ENCODE measurements at regions not wholly inside any gene's neighbourhood (a gene's known extent, or its start where the extent isn't known, plus 50 kb on each side); places are given as distances from the start of the nearest gene placed in this dataset.
"Not testable (repeated sequence)": the region's sequence is repeated elsewhere in the genome, so short reads cannot be mapped to it uniquely, and the experiment has no call there.

DNA sequence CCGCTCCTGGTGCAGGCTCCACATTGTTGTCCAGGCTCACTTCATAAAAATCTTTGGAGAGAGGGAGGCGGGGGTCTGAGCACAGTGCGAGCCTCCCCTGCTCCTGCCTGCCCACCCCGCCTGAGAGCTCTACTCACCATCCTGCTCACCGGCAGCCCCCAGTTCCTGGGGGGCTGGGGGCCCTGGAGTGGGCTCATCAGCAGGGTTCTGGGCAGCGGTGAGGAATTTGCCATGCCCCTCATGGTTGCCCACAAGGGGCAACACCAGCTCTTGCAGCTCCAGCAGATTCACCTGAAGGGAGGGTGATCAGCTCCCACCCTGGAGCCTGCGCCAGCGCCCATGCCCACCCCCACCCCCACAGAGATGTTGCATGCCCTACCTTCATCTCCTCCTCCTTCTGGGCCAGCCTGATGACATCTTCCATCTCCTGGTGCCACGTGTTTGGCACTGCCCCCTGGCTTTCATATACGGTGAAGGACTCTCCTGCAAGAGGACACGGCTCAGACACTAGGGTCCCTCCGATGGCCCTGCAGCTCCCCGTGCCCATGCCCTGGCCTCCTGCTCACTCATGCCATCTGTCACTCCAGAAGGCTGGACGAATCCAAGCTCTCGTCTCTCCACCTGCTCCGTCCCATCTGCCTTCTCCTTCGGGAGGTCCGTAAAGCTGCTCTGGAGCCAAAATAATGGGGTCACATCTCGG is 162.1 kb downstream of the TBC1D2B start:
- DNase-seq (no peak), ATAC-seq (ENCODE audit: poor library complexity) (no peak)
- intact Hi-C loops (cut with DNase I) = no loop called here

DNA sequence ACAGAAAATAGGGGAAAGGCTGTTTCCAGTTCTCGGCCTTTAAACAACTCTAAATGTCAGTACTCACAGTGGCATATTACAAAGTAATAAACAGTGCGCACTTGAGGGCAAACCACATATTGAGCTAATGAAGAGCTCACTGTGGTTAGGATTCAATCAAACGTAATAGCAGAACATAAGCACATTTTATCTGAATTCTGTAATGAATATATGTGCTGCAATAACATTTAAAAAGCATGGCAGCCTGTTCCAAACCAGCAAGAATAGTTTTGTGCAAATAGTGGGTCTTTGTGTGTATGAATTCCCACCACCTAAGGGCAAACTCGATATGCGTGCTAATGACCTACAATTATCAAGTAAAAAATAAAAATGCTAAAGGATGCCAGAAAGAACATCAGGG is 163.0 kb downstream of the TBC1D2B start:
- ATAC-seq (ENCODE audit: poor library complexity); intact Hi-C loops (cut with DNase I); DNase-seq: not testable (repeated sequence)

DNA sequence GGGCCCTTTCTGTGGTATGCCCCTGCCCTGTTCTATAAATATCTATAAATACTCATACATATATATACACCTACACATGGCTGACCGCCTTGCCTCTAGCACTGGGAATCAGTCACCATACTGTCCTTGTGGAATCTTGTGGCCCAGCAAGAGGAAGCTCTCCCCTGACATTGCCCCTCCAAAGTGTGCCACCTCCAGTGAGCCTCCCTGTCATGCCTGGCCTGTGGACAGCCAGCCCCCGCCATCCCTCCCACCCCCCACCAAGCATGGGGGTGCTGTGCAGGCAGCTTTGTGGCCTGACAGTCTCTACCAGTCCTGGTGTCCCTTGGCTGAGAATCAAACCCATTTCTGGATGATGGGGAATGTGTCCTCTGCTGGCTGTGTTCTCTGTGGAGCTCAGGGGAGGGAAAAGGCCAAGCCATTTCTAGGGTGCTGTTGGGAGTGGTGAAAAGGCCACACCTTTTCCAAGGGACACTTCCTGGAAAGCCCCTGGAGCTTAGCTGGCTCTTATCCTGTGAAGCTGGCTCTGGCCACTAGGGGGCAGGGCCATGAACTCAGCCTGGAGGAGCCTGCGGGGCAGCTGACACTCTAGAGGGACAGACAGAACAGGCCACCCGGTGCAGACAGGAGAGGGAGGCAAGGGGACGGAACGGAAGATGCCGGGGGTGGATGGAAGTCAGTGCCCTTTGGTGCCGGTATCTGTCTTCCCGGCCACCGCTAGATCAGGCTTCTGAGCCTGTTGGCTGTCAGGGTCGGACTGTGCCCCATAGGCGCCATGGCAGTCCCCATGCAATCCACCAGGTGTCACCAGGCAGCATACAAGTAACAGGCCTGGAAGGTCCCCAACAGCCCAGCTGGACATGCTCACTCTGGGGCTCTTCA is 167.2 kb downstream of the TBC1D2B start:
- intact Hi-C loops (cut with DNase I) = not testable (repeated sequence)
- ATAC-seq (ENCODE audit: poor library complexity) = peak; percentile 82
- peak; percentile 86 for DNase-seq

DNA sequence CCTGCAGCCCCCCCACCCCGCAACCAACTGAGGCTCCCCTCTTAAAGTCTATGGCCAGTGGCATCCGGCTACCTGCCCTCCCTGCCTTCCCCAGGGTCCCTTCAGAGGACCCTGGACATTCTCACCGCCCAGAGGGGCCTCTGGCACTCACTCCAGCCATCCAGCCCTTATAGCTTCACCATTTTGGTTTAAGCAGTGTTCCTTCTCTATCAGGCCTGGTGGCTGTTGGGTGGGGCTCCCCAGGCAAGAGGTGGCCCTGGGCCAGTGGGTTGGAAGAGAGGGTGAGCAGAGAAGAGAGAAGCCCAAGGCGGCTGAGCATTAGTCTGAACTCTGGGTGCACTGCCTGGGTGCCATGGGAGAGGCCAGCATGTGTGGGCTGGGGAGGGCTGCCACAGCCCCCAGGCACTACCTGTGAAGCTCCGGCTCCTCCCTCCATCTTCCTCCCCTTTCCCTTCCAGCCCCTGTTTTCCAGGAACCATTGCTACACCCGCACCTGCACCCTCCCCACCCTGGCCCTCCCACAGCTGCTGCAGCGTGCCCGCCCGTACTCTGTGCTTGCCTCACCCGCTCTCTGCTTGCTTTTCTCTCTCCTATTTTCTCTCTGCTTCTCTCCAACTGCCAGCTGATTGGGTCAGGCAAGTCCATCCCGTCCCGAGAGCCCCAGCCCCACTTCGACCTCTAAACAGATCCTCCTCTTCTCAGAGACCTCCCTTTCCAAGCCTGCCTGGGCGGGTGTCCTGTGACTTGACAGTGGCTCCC is 168.2 kb downstream of the TBC1D2B start:
- peak; percentile 22 for DNase-seq
- ATAC-seq (ENCODE audit: poor library complexity) = no peak
- intact Hi-C loops (cut with DNase I) = no loop called here

DNA sequence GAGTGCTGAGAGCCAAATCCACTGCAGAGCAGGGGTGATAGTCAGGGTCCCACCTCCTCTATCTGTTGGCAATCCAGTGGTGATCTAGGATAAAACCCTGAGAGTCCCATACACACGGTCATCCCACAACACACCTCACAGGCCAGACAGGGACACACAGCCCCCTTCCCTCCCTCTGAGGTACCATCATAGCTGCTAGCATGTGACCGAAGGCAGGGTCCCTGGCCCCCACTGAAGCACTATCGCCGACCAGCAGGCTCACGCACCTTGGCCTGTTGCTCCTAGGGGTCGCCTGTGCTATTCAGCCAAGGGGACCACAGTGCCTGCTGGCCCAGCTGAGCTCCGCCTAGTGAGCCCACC is 168.8 kb downstream of the TBC1D2B start:
- intact Hi-C loops (cut with DNase I); DNase-seq: not testable (repeated sequence)

DNA sequence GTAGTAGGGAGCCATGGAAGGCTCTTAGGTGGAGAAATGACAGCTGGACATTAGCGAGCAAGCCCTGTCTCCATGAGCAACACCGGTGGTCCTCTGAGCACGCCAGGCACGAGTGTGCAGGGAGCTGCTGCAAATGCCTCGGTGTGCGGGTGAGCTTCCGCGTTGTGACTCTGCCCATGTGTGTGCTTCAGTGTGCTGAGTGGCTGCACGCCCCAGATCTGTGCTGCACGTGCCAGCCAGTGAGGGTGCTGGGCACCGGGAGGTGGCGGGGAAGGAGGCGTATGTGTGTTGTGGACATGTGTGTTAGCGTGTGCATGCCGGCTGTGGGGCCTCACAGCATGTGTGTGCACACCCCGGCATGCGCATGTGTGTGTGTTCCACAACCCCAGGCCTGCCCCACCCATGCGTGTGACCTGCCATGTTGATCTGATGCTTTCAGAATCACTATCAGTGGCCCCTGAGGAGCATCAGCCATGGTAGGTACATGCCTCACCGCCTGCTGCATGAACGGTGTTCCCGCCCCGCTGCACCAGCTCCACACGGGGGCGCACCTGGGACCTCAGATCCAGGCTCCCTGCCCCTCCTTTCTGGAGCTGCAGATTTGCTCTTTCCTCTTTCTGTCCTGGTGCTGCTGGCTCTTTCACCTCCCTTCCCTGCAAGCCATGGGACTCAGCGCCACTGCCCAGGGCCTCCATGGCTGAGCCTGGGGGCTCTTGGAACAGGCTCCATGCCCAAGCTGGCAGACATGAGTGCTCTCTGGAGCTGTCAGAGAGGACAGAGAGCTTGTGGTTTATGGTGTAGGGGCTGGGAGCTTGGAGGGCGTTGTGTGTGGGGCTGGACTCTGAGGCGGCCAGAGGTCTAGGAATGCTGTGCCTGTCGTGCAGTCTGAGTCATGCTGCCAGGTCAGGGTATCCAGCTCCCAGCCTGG is 169.4 kb downstream of the TBC1D2B start:
- ATAC-seq (ENCODE audit: poor library complexity) (peak; percentile 57), DNase-seq (peak; percentile 48)
- intact Hi-C loops (cut with DNase I) = no loop called here

More for the DNA sequence above, 168.8 kb downstream of the TBC1D2B start:
- ATAC-seq (ENCODE audit: poor library complexity) = not testable (repeated sequence)

DNA sequence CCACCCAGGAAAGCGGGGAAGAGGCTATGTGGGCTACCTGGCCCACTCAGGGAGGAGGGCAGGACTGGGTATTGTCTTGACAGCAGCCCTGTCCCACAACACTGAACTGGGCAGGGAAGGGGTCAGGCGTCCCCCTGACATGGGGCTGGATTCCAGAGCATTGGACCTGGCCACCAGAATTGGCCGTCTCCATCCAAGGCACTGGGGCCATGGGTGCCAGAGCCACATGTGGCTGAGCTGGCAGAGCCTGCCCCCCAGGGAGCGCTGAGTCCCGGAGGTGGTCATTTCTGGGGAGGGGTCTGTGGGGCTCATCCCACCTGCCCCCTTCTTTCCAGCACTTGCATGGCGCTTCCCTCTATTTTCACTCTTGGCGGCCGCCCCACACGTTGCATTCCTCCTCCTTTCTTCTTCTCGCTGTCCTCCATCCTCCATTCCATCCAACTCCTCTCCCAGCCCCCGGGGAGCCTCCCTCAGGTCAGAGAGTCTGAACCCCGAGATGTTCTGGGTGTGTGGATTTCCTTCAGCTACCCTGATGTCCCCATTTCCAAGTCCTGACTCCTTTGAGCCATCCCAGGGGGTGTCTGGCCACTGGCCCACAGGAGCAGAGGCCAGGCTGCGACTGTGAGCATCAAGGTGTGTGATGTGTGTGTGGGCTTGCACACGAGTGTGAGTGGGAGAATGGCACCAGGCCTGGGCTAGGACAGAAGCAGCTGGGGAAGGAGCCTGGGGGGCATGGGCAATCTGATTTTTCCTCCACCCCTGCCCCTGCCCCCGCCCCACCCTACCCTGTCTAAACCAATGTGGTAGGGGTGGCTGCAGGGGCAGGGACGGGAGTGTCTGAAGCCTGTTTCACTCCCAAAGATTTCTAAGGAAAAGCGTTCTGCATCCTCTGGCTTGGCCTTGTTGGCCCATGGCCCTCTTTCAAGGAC is 171.2 kb downstream of the TBC1D2B start:
- ATAC-seq (ENCODE audit: poor library complexity); intact Hi-C loops (cut with DNase I): not testable (repeated sequence)
- DNase-seq = peak; percentile 26

DNA sequence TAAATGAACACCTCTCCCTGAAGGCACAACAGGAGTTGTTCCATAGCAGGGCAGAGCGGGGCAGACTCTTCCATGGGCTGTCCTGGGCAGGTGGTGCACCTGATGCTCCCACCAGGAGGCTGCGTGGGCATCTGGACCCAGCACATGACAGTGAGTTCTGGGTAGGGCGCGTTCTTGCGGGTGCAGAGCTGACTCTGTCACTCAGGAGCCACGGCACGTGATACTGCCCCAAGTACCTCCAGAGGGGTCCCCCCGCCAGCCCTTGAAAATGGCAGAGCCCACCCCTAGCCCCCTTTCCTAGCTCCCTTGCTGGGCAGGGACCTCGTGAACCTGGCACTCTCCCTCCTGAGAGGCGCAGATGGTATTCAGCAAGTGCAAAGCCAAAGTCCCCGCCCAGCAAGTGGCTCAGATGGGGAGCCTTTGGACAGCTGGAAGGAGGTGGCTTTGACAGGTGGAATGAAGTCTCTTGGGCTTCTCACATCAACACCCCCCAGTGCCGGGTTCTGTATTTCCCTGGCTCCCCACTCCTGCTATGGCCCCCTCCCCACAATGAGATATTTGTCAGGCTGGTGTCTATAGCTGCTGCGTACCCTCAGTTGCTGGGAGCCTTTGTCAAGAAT is 172.1 kb downstream of the TBC1D2B start:
- peak; percentile 32 for DNase-seq

DNA sequence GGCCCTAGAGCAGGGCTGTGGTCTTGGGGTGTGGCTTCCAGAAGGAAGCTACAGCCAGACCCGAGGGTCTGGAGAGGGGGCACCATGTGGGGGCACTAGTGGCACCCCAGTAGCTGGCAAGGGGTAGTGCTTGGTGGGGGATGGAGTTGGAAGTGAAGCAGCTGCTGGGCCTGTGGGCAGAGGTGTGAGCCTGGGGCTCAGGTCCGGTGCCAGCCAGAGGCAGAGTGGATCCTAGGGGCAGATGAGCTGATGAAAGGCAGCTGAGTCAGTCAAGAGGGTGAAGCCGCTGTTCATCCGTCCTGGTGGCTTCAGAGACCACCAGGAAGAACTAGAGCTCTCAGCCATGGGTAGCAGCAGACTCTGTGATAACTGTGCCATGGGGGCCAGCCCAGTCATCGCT is 172.6 kb downstream of the TBC1D2B start:
- intact Hi-C loops (cut with DNase I) = no loop called here
- no peak for DNase-seq
- no peak for ATAC-seq (ENCODE audit: poor library complexity)

More for the DNA sequence above, 172.1 kb downstream of the TBC1D2B start:
- ATAC-seq (ENCODE audit: poor library complexity) = no peak
- intact Hi-C loops (cut with DNase I) = no loop called here

DNA sequence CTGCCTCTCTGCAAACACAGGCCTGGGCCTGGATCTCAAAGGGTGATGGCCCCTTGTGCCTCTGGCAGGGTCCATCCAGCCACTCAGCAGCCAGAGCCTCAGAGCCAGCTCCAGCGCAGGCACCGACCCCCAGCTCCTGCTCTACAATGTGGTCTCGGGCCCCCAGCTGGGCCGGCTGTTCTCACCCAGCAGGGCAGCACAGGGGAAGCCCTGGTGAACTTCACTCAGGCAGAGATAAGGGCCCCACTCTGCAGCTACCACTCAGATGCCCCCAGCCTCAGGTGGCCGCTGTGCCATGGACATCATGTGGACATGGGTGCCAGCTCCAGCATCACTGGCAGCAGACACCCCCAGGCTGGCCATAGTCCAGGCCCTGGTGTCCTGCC is 173.1 kb downstream of the TBC1D2B start:
- no peak for ATAC-seq (ENCODE audit: poor library complexity)
- peak; percentile 28 for DNase-seq
- intact Hi-C loops (cut with DNase I) = no loop called here

DNA sequence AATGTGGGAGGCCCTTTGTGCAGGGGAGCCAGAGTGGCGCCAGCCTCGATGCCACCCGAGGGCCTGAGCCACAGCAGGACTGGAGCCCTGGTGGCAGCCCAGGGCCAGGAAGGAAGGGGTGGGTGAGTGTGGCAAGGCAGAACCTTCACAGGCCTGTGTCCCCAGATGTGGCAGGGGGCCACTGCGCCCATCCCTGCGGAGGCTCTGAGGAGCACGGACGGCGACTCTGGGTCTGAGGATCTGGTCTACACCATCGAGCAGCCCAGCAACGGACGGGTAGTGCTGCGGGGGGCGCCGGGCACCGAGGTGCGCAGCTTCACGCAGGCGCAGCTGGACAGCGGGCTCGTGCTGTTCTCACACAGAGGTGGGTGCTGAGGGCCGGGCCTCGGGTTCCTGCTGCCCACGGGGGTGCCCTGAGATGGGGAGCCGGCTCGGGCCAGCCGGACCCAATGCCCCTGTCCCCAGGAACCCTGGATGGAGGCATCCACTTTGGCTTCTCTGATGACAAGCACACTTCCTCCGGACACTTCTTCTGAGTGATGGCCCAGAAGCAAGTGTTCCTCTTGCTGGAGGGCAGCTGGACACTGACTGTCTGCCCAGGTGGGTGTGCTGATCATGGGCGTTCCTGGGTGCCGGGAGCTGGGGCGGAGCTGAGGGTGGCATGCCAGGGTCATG is 173.6 kb downstream of the TBC1D2B start:
- DNase-seq; intact Hi-C loops (cut with DNase I); ATAC-seq (ENCODE audit: poor library complexity): not testable (repeated sequence)

DNA sequence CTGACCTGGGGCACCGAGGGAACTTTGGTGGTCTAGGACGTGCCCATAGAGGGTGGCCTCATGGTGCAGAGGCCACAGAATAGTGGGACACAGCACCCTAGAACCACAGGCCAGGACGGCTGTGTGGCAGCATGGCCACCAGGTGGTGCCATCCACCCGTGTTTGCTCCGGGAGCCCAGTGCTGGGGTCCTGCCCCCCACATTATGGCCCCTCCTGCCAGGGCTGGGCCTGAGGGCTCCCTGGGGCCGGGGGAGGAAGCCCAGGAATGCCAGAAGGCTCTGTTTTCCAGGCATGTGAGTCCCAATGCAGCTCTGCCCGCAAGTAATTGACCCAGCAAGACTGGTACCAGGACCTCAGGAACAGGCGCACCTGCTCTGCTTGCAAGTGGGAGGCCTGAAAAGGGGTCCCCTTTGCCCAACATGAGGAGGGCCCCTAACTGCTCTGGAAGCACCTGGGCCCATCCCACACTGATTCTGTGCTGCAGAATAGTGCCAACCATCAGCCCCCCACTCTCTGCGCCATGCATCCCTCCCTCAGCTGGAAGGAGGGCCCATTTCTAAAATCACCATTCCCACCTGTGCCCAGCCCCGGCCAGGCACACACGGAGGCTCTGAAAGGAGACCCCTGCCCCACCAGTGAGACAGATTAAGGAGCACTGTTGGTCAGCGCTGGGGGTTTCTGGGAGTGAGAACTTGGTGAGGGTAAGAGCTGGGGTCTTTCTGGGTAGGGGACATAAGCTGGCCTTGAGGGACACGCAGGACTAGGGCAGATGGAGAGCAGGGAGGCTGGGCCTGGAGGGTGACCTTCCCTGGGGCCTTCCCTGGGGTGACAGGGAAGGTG is 174.4 kb downstream of the TBC1D2B start:
- intact Hi-C loops (cut with DNase I); DNase-seq; ATAC-seq (ENCODE audit: poor library complexity): not testable (repeated sequence)

DNA sequence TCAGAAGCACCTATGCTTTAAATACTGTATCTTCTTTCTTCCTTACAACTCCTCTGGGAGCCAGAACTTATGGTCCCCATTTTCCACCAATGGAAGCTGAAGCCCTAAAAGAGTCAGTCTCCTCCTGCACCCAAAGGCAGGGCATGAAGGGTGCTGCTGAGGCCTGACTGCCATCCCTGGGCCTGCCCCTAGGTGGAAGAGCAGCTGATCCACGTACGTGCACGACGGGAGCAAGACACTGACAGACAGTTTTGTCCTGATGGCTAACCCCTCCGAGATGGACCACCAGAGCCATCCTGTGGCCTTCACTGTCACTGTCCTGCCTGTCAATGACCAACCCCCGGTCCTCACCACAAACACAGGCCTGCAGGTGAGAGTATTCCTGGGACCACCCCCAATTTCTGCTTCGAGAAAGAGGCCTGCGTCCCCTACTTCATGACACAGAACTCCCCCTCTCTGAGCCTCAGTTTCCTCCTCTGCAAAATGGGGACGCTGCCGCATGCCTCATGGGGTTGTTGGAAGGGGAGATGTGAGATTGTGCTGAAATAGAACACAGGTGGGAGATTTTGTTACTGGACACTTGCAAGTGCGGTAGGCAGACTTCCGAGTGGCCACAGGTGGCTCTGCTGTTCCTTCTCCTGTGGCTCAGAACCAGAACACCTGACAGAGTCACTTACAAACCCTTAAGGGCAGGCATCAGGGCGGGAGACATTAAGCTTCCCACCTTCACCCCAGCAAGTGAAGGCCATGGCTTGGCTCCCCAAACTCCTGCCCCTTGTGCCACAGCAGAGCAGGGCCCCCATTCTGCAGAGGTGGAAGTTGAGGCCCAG is 175.4 kb downstream of the TBC1D2B start:
- DNase-seq = peak; percentile 14
- no peak for ATAC-seq (ENCODE audit: poor library complexity)

DNA sequence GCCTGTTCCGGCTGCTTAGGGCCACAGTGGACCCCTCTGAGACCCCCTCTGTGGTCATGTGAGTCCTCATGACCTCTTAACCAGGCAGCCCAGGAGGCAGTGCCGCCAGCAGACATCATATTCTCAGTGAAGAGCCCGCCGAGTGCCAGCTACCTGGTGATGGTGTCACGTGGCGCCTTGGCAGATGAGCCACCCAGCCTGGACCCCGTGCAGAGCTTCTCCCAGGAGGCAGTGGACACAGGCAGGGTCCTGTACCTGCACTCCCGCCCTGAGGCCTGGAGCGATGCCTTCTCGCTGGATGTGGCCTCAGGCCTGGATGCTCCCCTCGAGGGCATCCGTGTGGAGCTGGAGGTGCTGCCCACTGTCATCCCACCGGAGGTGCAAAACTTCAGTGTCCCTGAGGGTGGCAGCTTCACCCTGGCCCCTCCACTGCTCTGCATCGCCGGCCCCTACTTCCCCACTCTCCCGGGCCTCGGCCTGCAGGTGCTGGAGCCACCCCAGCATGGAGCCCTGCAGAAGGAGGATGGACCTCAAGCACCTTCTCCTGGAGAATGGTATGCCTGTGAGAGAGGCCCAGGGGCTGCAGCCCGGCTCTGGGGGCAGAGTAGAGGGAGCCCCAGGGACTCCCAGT is 176.1 kb downstream of the TBC1D2B start:
- intact Hi-C loops (cut with DNase I) = no loop called here
- no peak for DNase-seq
- ATAC-seq (ENCODE audit: poor library complexity) = no peak

More for the DNA sequence above, 175.4 kb downstream of the TBC1D2B start:
- intact Hi-C loops (cut with DNase I) = no loop called here
